NCI-H82 treated with DMSO at 0.1 percent for 48 hours (cell line): ENCODE measurements at regions not wholly inside any gene's neighbourhood (a gene's known extent, or its start where the extent isn't known, plus 50 kb on each side); places are given as distances from the start of the nearest gene placed in this dataset.

Experiments
- DNase-seq: peaks from one replicate; lab custom pipeline; 2025; ENCODE audit not compliant: unreplicated experiment; lab: John Stamatoyannopoulos, UW

DNA sequence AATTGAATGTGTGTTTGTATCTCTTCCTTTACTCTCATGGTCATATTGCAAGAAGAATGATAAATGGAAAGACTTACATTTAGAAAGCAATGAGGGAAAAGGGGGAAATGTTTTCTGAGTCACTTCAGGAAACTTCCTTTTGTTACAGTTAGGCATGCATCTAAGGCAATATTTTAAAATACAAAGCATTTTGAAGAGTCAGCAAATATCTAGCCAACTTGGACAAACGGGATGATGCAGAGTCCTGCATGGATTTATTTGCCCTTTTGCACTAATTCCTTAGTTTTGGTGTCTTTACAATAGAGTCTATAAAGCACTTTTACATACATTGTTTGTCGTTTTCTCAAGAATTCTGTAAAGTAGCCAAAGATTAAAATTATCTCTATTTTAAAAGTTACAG is 286.2 kb upstream of the UBE2E2 start:
- no peak for DNase-seq

DNA sequence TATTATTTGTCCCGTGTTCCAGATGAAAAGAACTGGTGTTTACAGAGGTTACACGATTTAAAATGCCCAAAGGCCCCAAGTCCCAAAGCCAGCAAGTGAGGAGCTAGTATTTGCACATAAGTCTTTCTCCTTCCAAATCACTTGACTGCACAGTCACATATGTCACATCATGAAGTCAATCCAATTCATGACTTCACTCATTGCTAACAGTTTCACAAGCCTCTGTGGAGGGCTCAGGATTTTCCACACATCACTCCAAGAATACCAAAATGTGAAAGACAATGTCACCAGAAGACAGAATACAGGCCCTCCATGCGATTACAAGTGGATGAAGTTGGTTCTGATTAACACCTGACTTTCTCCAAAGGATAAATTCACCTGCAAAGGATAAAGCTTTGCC is 283.1 kb upstream of the UBE2E2 start:
- DNase-seq: no peak

DNA sequence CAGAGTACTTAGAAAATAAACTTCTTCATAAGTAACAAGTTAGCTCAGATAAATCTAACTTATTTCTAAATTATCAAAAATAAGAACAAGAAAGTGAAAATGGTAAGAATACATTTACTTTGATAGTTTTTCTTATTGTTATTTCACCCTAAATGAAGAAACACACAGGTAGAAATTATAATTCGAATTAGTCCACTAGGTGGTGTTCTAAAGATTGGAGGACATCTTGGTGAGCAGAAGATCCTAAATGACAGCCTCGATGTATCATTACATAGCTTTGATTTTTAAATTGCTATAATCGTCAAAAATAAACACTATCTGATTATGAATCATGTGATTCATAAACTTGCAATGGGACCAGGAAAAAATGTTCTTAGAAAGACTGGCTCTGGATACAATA is 280.8 kb upstream of the UBE2E2 start:
- DNase-seq: no peak

DNA sequence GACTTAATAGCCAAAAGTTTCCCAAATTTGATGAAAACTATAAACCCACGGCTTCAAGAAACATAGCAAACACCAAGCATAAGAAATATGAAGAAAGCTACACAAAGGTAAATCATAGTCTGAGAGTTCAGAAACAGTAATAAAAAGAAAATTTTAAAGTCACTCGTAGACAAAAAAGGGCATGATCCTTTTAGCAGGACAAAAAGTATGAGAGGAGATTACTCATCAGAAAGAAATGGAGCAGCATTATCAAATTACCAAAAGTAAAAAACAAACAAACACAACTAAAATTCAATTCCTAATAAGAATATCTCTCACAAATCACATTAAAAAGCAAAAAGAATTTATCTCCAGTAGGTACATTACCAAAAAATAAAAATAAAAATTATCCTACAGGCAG is 279.4 kb upstream of the UBE2E2 start:
- DNase-seq: no peak

DNA sequence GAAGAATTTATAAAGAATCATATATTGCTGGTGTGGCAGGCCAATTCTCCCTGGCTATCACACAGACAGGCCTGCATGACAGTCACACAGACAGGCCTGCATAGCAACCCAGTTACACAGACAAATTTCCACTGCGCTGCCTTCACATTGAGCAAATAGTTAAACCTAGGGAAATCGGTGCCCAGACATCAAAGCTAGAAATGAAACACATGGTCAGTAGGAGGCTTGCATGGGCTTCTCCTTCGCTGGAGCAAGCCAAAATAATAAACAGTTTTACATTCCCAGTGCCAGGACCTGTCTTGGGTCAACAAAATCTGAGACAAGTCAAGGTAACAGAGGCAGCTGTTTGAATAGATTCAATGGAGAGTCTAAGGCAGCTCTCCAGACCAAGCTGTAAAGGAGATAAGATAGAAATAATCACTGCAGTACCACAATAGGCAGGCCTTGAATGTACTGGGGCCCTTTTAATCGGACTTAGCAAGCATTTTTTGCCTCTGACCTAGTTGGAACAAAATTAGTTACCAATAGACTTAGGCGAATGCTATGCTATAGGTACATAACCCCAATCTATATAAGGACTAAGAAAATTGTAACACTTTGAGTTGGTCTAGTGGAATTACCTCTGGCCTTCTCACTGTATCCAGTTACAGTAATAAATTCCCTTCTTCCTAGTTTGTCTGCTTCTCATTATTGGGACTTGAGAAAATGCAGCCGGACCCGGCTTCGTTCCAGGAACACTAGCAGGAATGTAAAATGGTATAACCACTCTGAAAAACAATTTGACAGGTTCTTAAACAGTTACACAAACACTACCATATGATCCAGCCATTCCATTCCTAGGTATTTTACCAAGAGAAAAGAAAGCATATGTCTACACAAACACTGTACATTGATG is 274.7 kb upstream of the UBE2E2 start:
- DNase-seq: no peak

DNA sequence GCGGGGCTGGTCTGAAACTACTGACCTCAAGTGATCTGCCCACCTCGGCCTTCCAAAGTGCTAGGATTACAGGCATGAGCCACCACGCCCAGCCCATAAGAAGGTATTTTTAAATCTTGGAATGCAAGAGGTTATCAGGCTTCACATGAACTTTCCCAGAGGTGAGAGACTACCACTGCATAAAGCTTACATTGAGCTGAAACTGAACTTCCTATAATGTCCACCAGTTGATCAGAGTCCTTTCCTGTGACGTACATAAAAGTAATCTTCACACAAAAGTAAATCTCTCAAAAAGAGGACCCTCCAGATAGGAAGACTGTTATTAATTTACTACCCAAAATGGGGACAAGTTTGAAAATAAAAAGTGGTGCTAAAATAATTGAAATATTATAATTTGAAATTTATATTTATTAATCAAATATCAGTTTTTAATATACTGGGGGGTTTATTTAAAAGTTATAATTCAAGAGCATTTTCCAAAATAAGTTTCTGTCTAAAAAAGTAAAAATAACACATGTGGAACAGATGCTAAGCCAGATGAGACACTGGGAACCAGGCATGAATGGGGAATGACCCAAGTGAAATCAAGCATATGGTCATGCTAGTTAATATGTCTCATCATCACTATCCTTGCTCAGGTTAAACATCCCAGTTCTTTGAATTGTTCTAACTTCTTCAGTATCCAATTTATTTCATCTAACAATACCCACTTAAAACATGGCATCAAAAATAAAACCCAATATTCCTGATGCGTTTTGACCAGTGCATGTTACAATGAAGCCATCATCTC is 269.9 kb upstream of the UBE2E2 start:
- no peak for DNase-seq

DNA sequence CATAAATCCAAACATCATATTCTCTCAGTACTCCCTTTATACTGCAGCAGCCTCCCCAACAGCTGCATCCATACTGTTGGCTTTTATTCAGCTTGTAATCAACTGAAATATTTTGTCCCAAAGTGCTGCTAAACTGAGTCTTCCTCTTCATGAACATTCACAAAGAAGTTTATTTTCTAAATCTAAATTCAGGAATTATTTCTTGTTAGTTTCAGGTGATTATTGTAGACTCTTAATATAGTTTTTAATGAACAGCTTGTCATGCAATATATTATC is 269.3 kb upstream of the UBE2E2 start:
- DNase-seq: no peak

DNA sequence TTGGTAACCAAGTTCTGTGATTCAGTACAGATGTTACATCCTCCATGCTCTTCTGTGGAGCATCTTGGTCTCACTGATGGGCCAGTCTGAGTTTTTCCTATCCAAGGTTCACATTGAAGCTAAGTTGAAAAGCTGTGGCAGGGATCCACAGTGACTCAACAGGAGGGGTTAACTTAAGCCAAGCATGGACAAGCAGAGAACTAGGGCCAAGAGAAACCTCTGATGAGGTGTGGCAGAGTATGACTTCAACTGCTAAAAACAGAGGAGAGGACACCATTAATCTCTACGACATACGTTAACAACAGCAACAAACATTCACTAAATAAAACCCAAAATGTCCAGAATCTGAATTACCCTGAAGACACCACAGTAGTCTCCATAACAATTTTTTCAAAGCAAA is 268.1 kb upstream of the UBE2E2 start:
- DNase-seq: no peak

DNA sequence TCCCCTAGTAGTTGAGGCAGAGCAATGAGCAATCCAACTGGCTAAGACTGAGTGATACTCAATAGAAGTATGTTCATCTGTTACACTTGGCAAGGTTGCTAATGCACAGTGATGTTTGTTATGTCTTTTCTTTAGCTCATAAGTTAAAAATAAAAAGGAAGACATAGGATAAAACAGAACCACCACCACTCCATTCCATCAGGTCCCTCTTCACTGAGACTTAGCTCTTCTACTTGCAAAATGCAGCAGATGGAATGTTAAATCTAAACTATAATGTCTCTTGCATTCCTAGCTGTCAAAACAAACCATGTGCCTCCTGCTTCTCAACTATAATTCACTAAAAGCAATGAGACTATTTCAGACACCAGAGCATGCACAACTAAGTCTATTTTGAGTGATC is 265.6 kb upstream of the UBE2E2 start:
- no peak for DNase-seq

DNA sequence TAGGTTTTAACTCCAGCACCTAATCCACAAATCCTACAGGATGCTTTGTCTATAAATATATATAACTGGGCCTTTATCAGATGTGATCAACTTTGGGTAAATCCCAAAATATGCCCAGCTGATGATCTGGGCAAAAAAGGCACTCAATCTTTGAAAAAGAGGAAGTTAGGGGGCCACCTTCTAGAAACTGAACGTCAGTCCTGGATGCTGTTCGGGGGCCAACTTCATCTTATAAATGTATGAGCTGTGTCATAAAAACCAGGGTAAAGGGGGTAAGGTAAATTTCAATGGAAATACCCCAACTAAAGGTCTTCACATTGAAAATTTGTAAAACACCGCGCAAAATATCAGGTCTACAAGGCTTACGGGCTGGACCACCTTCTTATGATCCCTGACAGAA is 264.4 kb upstream of the UBE2E2 start:
- no peak for DNase-seq

DNA sequence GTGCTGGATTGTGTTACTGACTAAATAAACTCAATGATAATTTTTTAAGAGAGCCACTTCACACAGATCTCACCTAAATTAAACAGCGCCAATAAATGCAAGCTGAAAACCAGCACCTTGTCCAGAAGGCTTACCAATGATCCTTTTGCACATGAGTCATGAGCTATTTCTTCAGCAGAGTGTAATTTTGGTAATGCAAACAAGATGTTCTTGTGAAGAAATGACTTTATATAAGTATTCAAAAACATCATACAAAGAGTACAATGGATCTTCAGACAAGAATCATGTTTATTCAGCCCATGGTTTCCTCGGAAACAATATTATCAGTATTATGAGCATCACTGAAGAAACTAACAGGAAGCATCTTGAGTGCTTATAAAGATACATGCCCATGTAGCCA is 263.8 kb upstream of the UBE2E2 start:
- DNase-seq: no peak

DNA sequence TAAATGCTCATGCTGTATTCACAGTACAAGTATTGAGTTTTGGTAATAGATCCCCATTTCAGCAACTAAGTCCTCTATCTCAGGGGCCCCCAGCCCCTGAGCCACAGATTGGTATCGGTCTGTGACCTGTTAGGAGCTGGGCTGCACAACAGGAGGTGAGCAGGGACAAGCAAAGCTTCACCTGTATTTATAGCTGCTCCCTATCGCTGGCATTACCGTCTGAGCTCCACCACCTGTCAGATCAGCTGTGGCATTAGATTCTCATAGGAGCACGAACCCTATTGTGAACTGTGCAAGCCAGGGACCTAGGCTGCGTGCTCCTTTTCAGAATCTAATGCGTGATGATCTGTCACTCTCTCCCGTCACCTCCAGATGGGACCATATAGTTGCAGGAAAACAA is 262.8 kb upstream of the UBE2E2 start:
- no peak for DNase-seq

DNA sequence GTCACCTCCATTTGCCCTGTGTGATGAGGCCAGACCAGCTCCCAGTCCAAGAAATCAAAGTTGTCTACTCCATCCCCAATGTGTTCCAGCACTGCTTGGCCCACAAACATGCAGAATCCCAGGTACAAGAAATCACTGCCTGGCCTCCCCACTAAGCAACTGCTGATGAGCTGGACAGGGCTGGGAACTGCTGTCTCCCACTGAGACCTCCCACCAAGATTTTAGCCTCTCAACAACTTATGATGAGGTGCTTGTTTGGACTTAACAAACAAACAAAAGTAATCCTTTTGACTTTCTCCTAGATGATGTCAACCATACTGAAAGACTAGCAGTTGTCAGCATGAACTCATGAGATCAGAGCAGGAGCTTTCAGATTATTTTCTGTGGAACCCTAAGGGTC is 260.1 kb upstream of the UBE2E2 start:
- DNase-seq: no peak

DNA sequence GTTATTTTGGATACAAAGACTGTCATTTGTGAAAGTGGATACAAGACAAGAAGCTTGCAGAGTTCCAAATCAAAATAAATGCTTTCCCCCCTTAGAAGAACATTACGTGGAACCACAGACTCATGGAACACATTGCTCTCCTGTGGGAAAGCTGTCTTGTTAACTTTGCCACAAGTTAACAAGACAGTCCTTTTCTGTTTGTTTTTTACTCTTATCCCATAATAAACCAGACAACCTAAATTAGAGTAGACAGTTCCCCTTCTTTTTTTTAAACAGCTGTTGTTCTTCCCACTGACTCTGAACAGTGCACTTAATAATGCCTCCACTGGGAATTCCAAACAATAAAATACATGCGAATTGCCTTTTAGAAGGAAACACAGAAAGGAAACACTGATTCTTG is 255.3 kb upstream of the UBE2E2 start:
- DNase-seq: no peak

DNA sequence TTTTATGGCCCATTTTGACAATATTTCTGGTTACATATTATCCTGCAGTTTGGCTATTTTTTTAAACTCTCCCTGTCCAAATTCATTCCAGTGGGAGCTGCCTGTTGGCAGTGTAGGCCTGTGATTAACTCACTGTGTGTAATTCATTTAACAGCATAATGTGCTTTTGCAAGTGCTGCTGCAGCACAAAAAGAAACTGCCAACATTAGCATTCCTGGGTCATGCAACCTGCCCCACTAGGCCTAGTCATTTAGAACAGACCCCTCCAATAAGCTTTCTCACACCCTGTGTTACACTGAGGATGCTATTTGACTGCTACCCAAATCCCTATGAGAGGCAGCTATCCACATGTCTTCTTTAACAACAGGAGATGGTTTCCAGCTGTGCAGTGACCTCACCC is 251.2 kb upstream of the UBE2E2 start:
- DNase-seq: no peak

DNA sequence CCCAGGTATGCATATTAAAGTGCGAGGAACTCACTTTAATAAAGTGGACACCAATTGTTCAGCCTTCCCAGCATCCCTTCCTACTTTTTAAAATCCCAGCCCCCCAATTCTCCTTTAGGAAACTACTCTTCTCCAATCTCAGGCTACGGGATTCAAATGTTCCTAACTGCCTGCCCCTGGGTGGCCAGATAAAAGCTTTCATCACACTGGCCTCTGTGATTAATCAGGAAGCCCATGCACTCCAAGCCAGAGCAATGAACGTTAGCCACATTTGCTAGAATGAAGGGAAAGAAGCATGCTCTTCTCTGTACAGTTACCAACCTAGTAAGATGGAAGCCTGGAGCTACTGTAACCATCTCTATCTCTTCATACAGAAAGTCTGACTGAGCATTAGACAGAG is 250.3 kb upstream of the UBE2E2 start:
- no peak for DNase-seq

DNA sequence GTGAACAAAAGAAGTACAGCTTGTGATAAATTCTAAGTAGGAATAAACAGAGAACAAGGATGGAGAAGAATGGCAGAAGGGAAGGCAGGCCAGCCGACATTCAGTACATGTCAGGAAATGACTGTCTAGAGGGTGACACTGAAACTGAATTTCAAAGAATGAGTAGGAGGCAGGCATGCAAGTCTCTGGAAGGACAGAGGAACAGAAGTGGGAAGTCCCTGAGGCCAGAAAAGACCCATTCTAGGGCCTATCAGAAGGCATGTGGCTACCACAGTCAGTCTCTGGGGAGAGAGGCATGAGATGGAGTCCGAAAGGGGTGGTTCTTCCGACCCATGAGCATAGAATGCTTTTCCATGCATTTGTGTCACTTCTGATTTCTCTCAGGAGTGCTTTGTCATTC is 243.5 kb upstream of the UBE2E2 start:
- no peak for DNase-seq

DNA sequence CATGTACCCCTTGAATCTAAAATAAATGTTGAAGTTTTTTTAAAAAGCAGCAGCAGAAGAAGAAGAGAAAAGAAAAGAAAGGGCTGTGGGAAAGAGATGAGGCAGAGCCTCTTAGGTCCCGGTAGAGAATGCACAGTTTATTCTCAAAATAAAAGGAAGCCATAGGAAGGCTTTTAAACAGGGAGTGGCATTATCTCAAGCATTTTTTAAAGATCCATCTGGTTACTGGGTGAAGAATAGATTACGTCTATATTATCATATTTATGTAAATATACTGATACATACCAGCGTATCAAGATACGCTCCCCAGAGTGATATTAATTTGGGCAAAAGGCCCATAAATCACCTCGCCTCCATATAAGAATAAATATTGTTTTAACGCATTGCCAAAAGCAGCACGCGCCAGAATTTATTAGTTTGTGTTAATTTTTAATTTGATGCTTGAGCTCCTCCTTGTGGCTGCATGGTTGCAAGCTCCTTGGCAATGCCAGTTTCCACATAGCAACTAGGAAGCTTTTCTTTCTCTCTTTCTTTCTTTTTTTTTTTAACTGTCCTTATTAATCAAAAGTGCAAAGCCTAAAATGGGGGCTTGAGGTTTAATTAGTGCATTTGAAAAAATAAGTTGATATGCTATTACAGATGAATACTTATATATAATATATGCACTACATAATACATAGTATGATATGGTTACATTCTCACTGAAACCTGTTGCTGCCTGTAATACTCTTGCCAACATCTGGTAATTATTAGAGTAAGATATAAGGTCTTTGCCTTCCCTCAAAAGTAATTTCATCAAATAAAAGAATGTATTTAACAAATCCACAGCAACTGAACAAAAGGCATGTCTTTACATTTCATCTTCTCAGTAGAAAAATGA is 242.8 kb upstream of the UBE2E2 start:
- DNase-seq: no peak

DNA sequence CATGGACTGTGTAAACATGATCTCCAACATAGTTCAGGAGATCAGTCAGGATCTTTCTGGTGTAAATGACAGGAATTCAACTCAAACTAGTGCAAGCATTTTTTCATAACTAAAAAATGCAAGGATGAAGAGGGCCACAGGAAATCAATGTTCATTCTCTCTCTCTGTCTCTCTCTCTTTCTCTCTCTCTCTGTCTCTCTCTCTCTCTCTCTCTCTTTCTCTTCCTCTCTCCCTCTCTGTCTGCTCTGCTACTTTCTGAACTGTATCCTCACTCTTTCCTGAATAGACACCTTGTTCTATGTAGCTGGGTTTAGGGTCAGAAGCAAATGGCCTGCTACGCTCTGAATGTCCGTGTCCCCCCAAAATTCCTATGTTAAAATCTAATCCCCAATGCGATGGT is 240.9 kb upstream of the UBE2E2 start:
- no peak for DNase-seq

DNA sequence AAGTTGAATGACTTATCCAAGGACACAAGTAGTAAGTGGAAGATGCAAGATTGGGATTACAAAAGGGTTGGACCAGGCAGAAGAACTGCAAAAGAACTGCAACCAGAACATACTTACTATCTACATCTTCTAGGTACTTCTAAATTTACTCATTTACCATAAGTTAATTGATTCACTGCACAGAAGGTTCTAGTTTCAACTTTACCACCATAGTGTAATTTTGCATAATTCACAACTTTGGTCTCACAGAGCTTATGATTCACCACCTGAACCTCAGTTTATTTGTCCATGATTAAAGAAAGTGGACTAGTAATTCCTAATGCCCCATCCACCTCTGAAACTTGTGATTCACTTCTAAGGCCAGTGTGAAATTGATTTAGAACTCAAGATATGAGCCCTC is 236.8 kb upstream of the UBE2E2 start:
- DNase-seq: no peak

DNA sequence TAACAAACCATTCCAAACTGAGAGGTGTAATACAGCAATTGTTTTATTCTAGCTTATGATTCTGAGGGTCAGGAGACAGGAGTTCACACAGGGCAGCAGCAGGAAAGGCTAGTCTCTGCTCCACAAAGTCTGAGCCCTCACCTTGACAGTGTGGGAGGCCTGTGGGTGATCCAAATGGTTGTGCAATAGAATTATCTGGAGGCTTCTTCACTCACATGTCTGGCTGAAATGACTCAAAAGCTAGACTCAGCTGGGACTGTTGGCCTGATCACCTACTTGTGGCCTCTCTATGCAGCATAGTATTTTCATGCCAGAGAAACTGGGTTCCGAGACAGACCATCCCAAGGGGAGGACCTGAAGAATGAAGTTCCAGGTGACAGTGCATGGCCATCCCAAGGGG is 233.9 kb upstream of the UBE2E2 start:
- DNase-seq: no peak

DNA sequence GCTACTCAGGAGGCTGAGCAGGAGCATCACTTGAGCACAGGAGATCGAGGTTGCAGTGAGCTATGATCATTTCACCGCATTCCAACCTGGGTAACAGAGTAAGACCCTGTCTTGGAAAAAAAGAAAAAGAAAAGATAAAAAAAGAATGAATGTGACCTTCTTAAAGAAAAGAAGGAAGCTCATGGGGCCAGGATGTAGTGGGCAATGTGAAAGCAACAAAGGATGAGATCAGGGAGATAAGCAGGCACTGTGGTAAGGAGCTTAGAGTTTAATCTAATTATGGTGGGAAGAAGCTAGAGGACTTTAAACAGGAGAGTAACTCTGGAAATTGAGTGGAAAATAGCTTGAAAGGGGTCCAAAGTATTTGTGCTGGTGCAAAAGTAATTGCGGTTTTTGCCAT is 231.6 kb upstream of the UBE2E2 start:
- peak; percentile 89 for DNase-seq
